Suprapubic skin (tissue), 4 donors: ENCODE measurements at regions not wholly inside any gene's neighbourhood (a gene's known extent, or its start where the extent isn't known, plus 50 kb on each side); places are given as distances from the start of the nearest gene placed in this dataset.

ENCODE experiments used
- DNase-seq, 2 donors: peaks; one replicate each; pipeline ENCODE4 v3.0.0-alpha.2; 2019; ENCODE audit warnings: low spot score in 2 of 2
- H3K27ac ChIP-seq: fragments of 200-600 bp; sonication (generic); one replicate; pipeline ENCODE4 v1.5.1; 2019
- H3K27me3 ChIP-seq: fragments of 200-600 bp; sonication (generic); one replicate; pipeline ENCODE4 v1.5.1; 2019
- H3K36me3 ChIP-seq: fragments of 200-600 bp; sonication (generic); one replicate; pipeline ENCODE4 v1.5.1; 2019
- H3K4me1 ChIP-seq: fragments of 200-600 bp; sonication (generic); one replicate; pipeline ENCODE4 v1.5.1; 2019
- H3K4me3 ChIP-seq: fragments of 200-600 bp; sonication (generic); one replicate; pipeline ENCODE4 v1.5.1; 2019; ENCODE audit warnings: mild to moderate bottlenecking
- H3K9me3 ChIP-seq: fragments of 200-600 bp; sonication (generic); one replicate; pipeline ENCODE4 v1.5.1; 2019
- EP300 ChIP-seq: sonication (generic); formaldehyde crosslinking; IDR thresholded peaks from one replicate; pipeline ENCODE4 v1.6.1; 2017; ENCODE audit warnings: antibody characterized with exemption
- POLR2A ChIP-seq, 2 donors: fragments of 450-650 bp; IDR thresholded peaks; one replicate each; pipeline ENCODE4 v1.6.1; 2017; ENCODE audit warnings: antibody characterized with exemption in 2 of 2, mild to moderate bottlenecking in 2 of 2, moderate library complexity in 2 of 2
- POLR2AphosphoS5 ChIP-seq, 3 donors: sonication (generic); formaldehyde crosslinking; IDR thresholded peaks; one replicate each; pipeline ENCODE4 v1.6.1; 2017; ENCODE audit warnings: antibody characterized with exemption in 3 of 3
- WGBS: methylation state at CpG from one replicate; pipeline ENCODE4 v1.1.5; 2018; 5-methylcytosine and 5-hydroxymethylcytosine counted together
- TF ChIP-seq, protein P1 (sequence below), 2 donors: fragments of 200-600 bp in 1 of 2; fragments of 450-650 bp in 1 of 2; sonication (generic) in 1 of 2; IDR thresholded peaks; one replicate each; pipeline ENCODE4 v1.5.1; 2016 to 2019; ENCODE audit warnings: antibody characterized with exemption in 2 of 2, mild to moderate bottlenecking in 1 of 2, moderate library complexity in 1 of 2

DNA sequence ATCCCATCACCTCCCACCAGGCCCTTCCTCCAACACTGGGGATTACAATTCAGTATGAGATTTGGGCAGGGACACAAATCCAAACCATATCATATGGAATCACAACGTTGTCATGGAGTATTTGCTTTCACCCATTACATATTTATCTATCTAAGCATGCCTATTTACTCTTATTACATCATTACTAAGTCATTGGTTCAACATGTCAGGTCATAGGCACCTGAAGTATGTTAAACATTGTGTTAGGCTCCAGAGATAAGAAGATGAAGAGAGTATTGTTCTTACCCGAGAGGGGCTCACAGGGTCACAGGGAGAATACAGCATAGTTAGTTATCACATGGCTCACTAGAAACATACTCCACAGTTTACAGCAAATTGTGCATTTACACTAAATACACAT, 150.5 kb downstream of the TMEM161B start:
- H3K9me3 ChIP-seq: no peaks in the 10 kb centered on the region
- no peaks in the 10 kb centered on the region for H3K4me1 ChIP-seq
- no peak overlapping the region for H3K27ac ChIP-seq
- H3K36me3 ChIP-seq: no peaks in the 10 kb centered on the region
- DNase-seq: no peak
- H3K27me3 ChIP-seq: no peaks in the 10 kb centered on the region
- TF ChIP-seq, protein P1, sequence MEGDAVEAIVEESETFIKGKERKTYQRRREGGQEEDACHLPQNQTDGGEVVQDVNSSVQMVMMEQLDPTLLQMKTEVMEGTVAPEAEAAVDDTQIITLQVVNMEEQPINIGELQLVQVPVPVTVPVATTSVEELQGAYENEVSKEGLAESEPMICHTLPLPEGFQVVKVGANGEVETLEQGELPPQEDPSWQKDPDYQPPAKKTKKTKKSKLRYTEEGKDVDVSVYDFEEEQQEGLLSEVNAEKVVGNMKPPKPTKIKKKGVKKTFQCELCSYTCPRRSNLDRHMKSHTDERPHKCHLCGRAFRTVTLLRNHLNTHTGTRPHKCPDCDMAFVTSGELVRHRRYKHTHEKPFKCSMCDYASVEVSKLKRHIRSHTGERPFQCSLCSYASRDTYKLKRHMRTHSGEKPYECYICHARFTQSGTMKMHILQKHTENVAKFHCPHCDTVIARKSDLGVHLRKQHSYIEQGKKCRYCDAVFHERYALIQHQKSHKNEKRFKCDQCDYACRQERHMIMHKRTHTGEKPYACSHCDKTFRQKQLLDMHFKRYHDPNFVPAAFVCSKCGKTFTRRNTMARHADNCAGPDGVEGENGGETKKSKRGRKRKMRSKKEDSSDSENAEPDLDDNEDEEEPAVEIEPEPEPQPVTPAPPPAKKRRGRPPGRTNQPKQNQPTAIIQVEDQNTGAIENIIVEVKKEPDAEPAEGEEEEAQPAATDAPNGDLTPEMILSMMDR (IDR thresholded peaks at IDR 0.05): no peak
- TF ChIP-seq POLR2A (IDR thresholded peaks at IDR 0.05) (no peak), EP300 (no peak), POLR2AphosphoS5 (IDR thresholded peaks at IDR 0.05) (no peak)
- WGBS: 56% methylated on average over 2 of the region's 2 CpGs
- H3K4me3 ChIP-seq: no peak overlapping the region

GRCh38 chr5:88117546-88117945, 151.1 kb downstream of the TMEM161B start:
- H3K27ac ChIP-seq: no peak overlapping the region
- no peak for TF ChIP-seq POLR2A (IDR thresholded peaks at IDR 0.05)
- TF ChIP-seq EP300: no peak
- no peak for TF ChIP-seq POLR2AphosphoS5 (IDR thresholded peaks at IDR 0.05)
- no peaks in the 10 kb centered on the region for H3K27me3 ChIP-seq
- DNase-seq: no peak
- H3K9me3 ChIP-seq: no peaks in the 10 kb centered on the region
- H3K4me3 ChIP-seq: no peak overlapping the region
- no peaks in the 10 kb centered on the region for H3K4me1 ChIP-seq
- H3K36me3 ChIP-seq: no peaks in the 10 kb centered on the region

DNA sequence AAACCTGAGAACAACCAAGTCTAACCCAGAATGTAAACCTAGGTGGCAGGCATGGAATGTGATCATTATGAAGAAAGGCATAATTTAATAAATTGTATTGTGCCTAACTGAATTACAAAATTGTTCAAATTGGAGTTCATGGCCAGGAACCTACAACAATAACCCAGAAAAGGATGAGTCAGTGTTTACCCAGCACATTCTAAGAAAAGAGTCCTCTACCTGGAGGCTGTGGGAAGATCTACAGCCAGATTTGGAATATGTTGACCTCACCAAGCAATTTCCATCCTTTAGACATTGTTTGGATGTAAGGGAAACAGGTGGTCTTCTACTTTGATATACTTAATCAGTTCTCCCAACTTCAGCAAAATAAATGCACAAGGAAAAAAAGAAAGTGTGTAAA, 152.2 kb downstream of the TMEM161B start:
- H3K4me3 ChIP-seq: no peak overlapping the region
- H3K9me3 ChIP-seq: no peaks in the 10 kb centered on the region
- no peaks in the 10 kb centered on the region for H3K27me3 ChIP-seq
- no peaks in the 10 kb centered on the region for H3K36me3 ChIP-seq
- H3K27ac ChIP-seq: no peak overlapping the region
- TF ChIP-seq, protein P1 (IDR thresholded peaks at IDR 0.05): no peak
- TF ChIP-seq EP300: no peak
- TF ChIP-seq POLR2A (IDR thresholded peaks at IDR 0.05): no peak
- TF ChIP-seq POLR2AphosphoS5 (IDR thresholded peaks at IDR 0.05): no peak
- no peak for DNase-seq
- no peaks in the 10 kb centered on the region for H3K4me1 ChIP-seq

DNA sequence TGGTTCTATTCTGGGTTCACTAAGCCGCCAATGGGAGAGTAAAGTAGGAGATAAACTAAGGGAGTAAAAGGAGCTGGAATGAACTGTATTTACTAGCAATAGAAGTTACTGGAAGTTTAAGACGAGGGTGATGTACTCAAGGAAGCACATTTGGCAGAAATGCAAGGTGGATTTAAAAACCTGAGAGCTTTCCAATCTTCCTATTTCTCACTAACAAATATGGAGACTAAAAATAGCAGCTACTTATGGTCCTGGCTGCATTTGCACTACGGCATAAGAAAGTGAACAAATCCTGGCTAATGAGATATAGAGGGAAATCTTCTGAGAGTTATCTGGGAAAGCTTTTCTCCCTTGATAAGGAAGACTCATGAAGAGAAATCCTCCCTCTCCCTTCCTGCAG, 153.4 kb downstream of the TMEM161B start:
- no peak overlapping the region for H3K27ac ChIP-seq
- no peaks in the 10 kb centered on the region for H3K27me3 ChIP-seq
- WGBS: 83% methylated on average over 3 of the region's 3 CpGs
- DNase-seq: no peak
- no peaks in the 10 kb centered on the region for H3K4me1 ChIP-seq
- TF ChIP-seq EP300 (no peak), POLR2AphosphoS5 (IDR thresholded peaks at IDR 0.05) (no peak), POLR2A (IDR thresholded peaks at IDR 0.05) (no peak)
- TF ChIP-seq, protein P1 (IDR thresholded peaks at IDR 0.05): no peak
- no peaks in the 10 kb centered on the region for H3K9me3 ChIP-seq
- no peaks in the 10 kb centered on the region for H3K36me3 ChIP-seq
- no peak overlapping the region for H3K4me3 ChIP-seq

GRCh38 chr5:88113429-88113828, 155.2 kb downstream of the TMEM161B start:
- Histone ChIP-seq H3K4me3 (no peak overlapping the region), H3K9me3 (no peaks in the 10 kb centered on the region), H3K4me1 (no peaks in the 10 kb centered on the region), H3K27ac (no peak overlapping the region), H3K27me3 (no peaks in the 10 kb centered on the region), H3K36me3 (no peaks in the 10 kb centered on the region)
- no peak for DNase-seq
- TF ChIP-seq POLR2A (IDR thresholded peaks at IDR 0.05): no peak
- no peak for TF ChIP-seq EP300
- no peak for TF ChIP-seq POLR2AphosphoS5 (IDR thresholded peaks at IDR 0.05)
- TF ChIP-seq, protein P1 (IDR thresholded peaks at IDR 0.05): no peak
- WGBS: 78% methylated on average over 1 of the region's 1 CpG

DNA sequence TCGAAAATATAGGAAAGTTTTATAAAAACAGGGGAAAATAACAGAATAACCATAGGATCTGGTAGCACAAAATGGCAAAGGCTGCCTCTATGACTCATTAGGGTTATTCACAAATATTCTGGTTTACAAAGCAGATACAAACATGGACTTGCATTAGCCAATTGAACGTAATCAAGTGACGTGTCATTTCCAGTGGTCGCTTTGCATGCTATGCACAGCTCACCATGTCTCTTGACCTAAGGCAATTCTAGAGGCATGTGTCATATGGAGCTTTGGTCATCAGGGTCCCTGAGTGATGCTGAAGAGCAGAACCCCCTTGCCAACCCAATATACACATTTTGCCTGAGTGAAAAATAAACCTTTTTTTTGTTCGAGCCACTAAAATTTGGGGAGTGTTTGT, 158.8 kb downstream of the TMEM161B start:
- Histone ChIP-seq H3K9me3 (no peaks in the 10 kb centered on the region), H3K4me1 (no peaks in the 10 kb centered on the region), H3K27ac (no peak overlapping the region), H3K27me3 (no peaks in the 10 kb centered on the region), H3K36me3 (no peaks in the 10 kb centered on the region), H3K4me3 (no peak overlapping the region)
- TF ChIP-seq POLR2AphosphoS5 (IDR thresholded peaks at IDR 0.05) (no peak), EP300 (no peak), POLR2A (IDR thresholded peaks at IDR 0.05) (no peak)
- TF ChIP-seq, protein P1 (IDR thresholded peaks at IDR 0.05): no peak
- WGBS: 89% methylated on average over 5 of the region's 5 CpGs
- no peak for DNase-seq
